ENCODE measurements at regions not wholly inside any gene's neighbourhood (a gene's known extent, or its start where the extent isn't known, plus 50 kb on each side); places are given as distances from the start of the nearest gene placed in this dataset.

DNA sequence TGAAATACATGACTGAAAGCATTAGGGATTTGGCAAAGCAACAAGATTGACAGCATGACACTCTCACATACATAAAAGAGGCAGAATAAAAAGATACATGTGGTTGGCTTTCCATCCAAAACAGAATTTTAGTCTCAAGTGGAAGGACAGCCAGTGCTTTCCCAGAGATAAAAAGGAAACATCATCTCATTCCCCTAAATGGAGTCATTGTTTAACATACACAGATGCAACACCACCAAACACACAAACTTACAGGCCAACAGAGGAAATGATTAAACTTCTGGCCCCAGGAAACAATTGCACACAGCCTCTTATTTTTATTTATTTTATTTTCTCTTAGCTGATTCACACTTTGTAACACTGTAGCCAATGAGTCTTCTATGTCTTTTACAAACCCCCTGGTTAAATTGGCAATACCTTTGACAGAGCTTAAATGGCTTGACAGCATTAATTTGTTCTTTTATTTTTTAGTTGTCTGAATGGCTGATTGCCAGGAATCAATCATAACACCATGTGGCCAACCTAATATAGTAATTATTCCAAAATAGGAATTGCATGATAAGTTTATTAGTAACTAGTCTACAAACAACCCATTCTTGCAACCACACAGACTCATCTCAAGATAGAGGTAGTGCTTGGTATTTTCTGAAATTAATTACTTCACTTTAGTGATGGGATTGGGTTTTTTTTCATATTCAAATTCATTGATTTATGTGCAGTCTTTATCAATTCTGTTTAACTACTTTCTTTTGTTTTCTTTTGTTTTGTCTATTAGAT lies 190.5 kb downstream of the RND3 start:
- Histone ChIP-seq H2AFZ (ENCODE audit: control insufficient read depth, low read length) (no peak overlapping the region), H3K79me2 (ENCODE audit: control insufficient read depth, insufficient read depth, low read length) (no peaks in the 10 kb centered on the region), H3K9ac (ENCODE audit: control insufficient read depth, extremely low read depth, insufficient read depth, low read length) (no peak overlapping the region), H3K4me2 (ENCODE audit: control insufficient read depth, extremely low read depth, insufficient read depth, low read depth, low read length) (no peak overlapping the region), H3K9me3 (ENCODE audit: control insufficient read depth, low read depth, low read length) (no peaks in the 10 kb centered on the region), H3K36me3 (ENCODE audit: control insufficient read depth in 2 of 2, extremely low read depth in 1 of 2, insufficient read depth in 2 of 2, low read length in 2 of 2) (no peaks in the 10 kb centered on the region), H3K4me1 (ENCODE audit: control insufficient read depth, extremely low read depth, insufficient read depth, low read length) (peaks cover 9% of the 10 kb centered on the region), H3K27ac (ENCODE audit: control insufficient read depth, insufficient read depth, low read length) (no peak overlapping the region), H4K20me1 (ENCODE audit: control insufficient read depth, extremely low read depth, insufficient read depth, low read length) (no peaks in the 10 kb centered on the region), H3K4me3 (ENCODE audit: control insufficient read depth in 2 of 3, extremely low read depth in 1 of 3, insufficient read depth in 2 of 3, low read depth in 1 of 3, low read length in 3 of 3) (no peak overlapping the region), H3K27me3 (ENCODE audit: control insufficient read depth, extremely low read depth, insufficient read depth, low read length) (no peaks in the 10 kb centered on the region), H3K9me1 (ENCODE audit: control insufficient read depth, extremely low read depth, insufficient read depth, low read length) (no peaks in the 10 kb centered on the region)
- dilution Hi-C loops (cut with MboI; ENCODE audit: extremely low pct_ligation_motif_present, low sequenced_read_pairs): no loop called here
- DNase-seq (ENCODE audit: low read depth, low spot score) (no peak), FAIRE-seq (peak; percentile 86)
- TF ChIP-seq EZH2 (IDR thresholded peaks at IDR 0.05; ENCODE audit: low read length): no peak
- TF ChIP-seq, protein P1, sequence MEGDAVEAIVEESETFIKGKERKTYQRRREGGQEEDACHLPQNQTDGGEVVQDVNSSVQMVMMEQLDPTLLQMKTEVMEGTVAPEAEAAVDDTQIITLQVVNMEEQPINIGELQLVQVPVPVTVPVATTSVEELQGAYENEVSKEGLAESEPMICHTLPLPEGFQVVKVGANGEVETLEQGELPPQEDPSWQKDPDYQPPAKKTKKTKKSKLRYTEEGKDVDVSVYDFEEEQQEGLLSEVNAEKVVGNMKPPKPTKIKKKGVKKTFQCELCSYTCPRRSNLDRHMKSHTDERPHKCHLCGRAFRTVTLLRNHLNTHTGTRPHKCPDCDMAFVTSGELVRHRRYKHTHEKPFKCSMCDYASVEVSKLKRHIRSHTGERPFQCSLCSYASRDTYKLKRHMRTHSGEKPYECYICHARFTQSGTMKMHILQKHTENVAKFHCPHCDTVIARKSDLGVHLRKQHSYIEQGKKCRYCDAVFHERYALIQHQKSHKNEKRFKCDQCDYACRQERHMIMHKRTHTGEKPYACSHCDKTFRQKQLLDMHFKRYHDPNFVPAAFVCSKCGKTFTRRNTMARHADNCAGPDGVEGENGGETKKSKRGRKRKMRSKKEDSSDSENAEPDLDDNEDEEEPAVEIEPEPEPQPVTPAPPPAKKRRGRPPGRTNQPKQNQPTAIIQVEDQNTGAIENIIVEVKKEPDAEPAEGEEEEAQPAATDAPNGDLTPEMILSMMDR (optimal IDR thresholded peaks at IDR 0.05 in 1 of 3, IDR thresholded peaks at IDR 0.05 in 1 of 3, conservative IDR thresholded peaks at IDR 0.05 in 1 of 3; ENCODE audit: extremely low read depth in 1 of 3, insufficient read depth in 2 of 3, low read length in 3 of 3): no peak

DNA sequence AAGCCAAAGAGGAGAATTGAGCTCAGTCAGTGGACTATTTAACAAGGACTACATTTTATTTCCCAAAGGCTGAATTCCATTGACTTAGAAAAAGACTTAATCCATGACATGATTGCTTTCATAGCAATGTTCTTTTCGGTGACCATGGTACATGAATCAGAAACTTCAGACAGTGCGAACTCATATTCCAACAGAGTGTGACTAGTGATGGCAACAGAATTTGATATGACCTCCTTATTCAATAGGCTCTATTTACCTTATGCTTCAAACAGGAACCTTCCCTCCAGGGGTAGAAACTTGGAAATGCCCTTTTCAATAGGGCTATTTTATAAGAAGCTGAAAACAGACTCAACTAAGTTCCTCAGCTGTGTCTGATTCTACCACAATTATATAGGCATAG lies 191.9 kb downstream of the RND3 start:
- Histone ChIP-seq H2AFZ (ENCODE audit: control insufficient read depth, low read length) (no peak overlapping the region), H3K9me1 (ENCODE audit: control insufficient read depth, extremely low read depth, insufficient read depth, low read length) (no peaks in the 10 kb centered on the region), H3K27me3 (ENCODE audit: control insufficient read depth, extremely low read depth, insufficient read depth, low read length) (no peaks in the 10 kb centered on the region), H3K4me1 (ENCODE audit: control insufficient read depth, extremely low read depth, insufficient read depth, low read length) (peaks cover 9% of the 10 kb centered on the region), H3K79me2 (ENCODE audit: control insufficient read depth, insufficient read depth, low read length) (no peaks in the 10 kb centered on the region), H4K20me1 (ENCODE audit: control insufficient read depth, extremely low read depth, insufficient read depth, low read length) (no peaks in the 10 kb centered on the region), H3K9me3 (ENCODE audit: control insufficient read depth, low read depth, low read length) (no peaks in the 10 kb centered on the region), H3K4me3 (ENCODE audit: control insufficient read depth in 2 of 3, extremely low read depth in 1 of 3, insufficient read depth in 2 of 3, low read depth in 1 of 3, low read length in 3 of 3) (no peak overlapping the region), H3K9ac (ENCODE audit: control insufficient read depth, extremely low read depth, insufficient read depth, low read length) (no peak overlapping the region), H3K36me3 (ENCODE audit: control insufficient read depth in 2 of 2, extremely low read depth in 1 of 2, insufficient read depth in 2 of 2, low read length in 2 of 2) (no peaks in the 10 kb centered on the region), H3K27ac (ENCODE audit: control insufficient read depth, insufficient read depth, low read length) (no peak overlapping the region), H3K4me2 (ENCODE audit: control insufficient read depth, extremely low read depth, insufficient read depth, low read depth, low read length) (no peak overlapping the region)
- DNase-seq (ENCODE audit: low read depth, low spot score): no peak
- dilution Hi-C loops (cut with MboI; ENCODE audit: extremely low pct_ligation_motif_present, low sequenced_read_pairs): no loop called here
- TF ChIP-seq, protein P1 (optimal IDR thresholded peaks at IDR 0.05 in 1 of 3, IDR thresholded peaks at IDR 0.05 in 1 of 3, conservative IDR thresholded peaks at IDR 0.05 in 1 of 3; ENCODE audit: extremely low read depth in 1 of 3, insufficient read depth in 2 of 3, low read length in 3 of 3): no peak
- no peak for TF ChIP-seq EZH2 (IDR thresholded peaks at IDR 0.05; ENCODE audit: low read length)
- FAIRE-seq: no peak

All from keratinocyte (primary cell).